Heart left ventricle (tissue), 13 donors: ENCODE measurements at regions not wholly inside any gene's neighbourhood (a gene's known extent, or its start where the extent isn't known, plus 50 kb on each side); places are given as distances from the start of the nearest gene placed in this dataset.

Source experiments
- POLR2A ChIP-seq, 2 donors: fragments of 450-650 bp; IDR thresholded peaks; one replicate each; pipeline ENCODE4 v1.6.1; 2017; ENCODE audit warnings: antibody characterized with exemption in 2 of 2, mild to moderate bottlenecking in 2 of 2, moderate library complexity in 2 of 2
- TF ChIP-seq, protein P1 (sequence below), 12 donors: fragments of 200-600 bp; sonication (generic) in 4 of 12; IDR thresholded peaks; one replicate each; pipeline versions ENCODE4 v1.5.0 to v1.8.0; 2018 to 2022; ENCODE audit warnings: antibody characterized with exemption in 12 of 12, mild to moderate bottlenecking in 5 of 12
- donor health status: ischemic (EF 13 %, LVEDD 7.1; RV severe dilation, severe dysfunction).
- donor health status: DM: no; HTN: yes; CAD: no.
- donor health status: DM: no; HTN: no; CAD: no.
- donor health status: ischemic (EF 25% LVEDD 6.9; RV normal size, moderate dysfunction).
- donor health status: ischemic (EF 25% LVEDD 5.7; RV mildly dilated, moderate dysfunction).
- donor health status: ischemic (EF 35%, LVEDD 5.7; RV mildly dilated, moderate dysfunction).
- donor health status: nonischemic (EF 11% LVEDD 7.7; RV severe dilation, severe dysfunction).
- donor health status: DM: yes; HTN: yes; CAD: no.
- donor health status: PGD.
- donor health status: ischemic (EF 29% LVEDD 5.4; RV normal size, mild dysfunction).
- donor health status: nonischemic (EF 23%, LVEDD 6.1; RV moderate dilation, normal function).

DNA sequence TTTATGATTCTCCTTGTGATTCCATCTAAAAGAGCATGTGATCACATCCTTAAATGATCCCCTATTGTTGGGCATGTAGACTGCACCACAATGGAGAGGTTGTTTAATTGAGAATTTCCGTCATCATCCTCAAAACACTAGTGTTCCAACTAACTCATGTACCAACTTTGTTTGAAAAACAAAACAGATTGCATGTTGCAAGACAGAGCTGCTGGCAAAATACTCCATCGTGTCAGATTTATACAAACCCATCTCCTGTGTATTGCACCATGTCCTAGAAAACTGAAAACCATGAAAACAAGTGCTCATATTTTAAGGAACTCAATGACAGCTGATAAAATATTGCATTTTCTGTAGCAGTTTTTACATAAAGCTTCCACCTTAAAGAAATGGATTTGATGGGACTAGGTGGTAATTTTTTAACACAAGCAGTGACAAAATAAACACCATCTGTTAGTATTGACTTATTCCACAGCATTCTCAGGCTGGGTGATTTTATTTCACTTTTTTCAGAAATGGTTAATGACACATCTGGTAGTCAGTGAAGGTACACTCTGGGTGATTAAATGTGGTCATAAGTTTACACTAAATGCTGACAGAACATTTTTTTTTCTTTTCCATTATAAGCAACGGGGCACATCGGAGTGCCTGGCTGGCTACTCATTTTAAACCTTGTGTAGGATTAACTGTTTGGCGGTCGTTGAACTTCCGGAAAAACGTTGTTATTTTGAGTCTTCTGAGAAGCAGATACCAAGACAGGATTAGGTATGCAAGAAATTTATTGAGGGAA is 602.9 kb upstream of the WWC1 start:
- TF ChIP-seq, protein P1, sequence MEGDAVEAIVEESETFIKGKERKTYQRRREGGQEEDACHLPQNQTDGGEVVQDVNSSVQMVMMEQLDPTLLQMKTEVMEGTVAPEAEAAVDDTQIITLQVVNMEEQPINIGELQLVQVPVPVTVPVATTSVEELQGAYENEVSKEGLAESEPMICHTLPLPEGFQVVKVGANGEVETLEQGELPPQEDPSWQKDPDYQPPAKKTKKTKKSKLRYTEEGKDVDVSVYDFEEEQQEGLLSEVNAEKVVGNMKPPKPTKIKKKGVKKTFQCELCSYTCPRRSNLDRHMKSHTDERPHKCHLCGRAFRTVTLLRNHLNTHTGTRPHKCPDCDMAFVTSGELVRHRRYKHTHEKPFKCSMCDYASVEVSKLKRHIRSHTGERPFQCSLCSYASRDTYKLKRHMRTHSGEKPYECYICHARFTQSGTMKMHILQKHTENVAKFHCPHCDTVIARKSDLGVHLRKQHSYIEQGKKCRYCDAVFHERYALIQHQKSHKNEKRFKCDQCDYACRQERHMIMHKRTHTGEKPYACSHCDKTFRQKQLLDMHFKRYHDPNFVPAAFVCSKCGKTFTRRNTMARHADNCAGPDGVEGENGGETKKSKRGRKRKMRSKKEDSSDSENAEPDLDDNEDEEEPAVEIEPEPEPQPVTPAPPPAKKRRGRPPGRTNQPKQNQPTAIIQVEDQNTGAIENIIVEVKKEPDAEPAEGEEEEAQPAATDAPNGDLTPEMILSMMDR (IDR thresholded peaks at IDR 0.05) = no peak
- TF ChIP-seq POLR2A (IDR thresholded peaks at IDR 0.05) = no peak
